Myocyte (in vitro differentiated cells): ENCODE measurements at regions not wholly inside any gene's neighbourhood (a gene's known extent, or its start where the extent isn't known, plus 50 kb on each side); places are given as distances from the start of the nearest gene placed in this dataset.
A peak's percentile ranks its signal among the peaks of the same experiment; 100 is the strongest.

Source experiments
- DNase-seq: peaks from one replicate; pipeline ENCODE4 v3.0.0-alpha.2; 2012; ENCODE audit warnings: low read depth

GRCh38 chr6:156419594-156419993, 357.6 kb upstream of the ARID1B start:
- no peak for DNase-seq

GRCh38 chr6:156418253-156418652, 358.9 kb upstream of the ARID1B start:
- DNase-seq, result no peak

- no peak for DNase-seq
Measured at GRCh38 chr6:156416391-156416790, 360.8 kb upstream of the ARID1B start.

GRCh38 chr6:156413154-156413553, 364.0 kb upstream of the ARID1B start:
- no peak for DNase-seq

- no peak for DNase-seq
Measured at GRCh38 chr6:156410649-156411048, 366.5 kb upstream of the ARID1B start.

- no peak for DNase-seq
Measured at GRCh38 chr6:156408655-156409054, 368.5 kb upstream of the ARID1B start.

- DNase-seq, result no peak
Measured at GRCh38 chr6:156407334-156407733, 369.8 kb upstream of the ARID1B start.

- DNase-seq, result no peak
Measured at GRCh38 chr6:156406688-156407087, 370.5 kb upstream of the ARID1B start.

- DNase-seq, result no peak
Measured at GRCh38 chr6:156406099-156406498, 371.1 kb upstream of the ARID1B start.

- no peak for DNase-seq
Measured at GRCh38 chr6:156402628-156403027, 374.6 kb upstream of the ARID1B start.

- no peak for DNase-seq
Measured at GRCh38 chr6:156402227-156402626, 375.0 kb upstream of the ARID1B start.

GRCh38 chr6:156400487-156400886, 376.7 kb upstream of the ARID1B start:
- DNase-seq, result no peak

- DNase-seq, result no peak
Measured at GRCh38 chr6:156398966-156399365, 378.2 kb upstream of the ARID1B start.

- no peak for DNase-seq
Measured at GRCh38 chr6:156398371-156398770, 378.8 kb upstream of the ARID1B start.

- no peak for DNase-seq
Measured at GRCh38 chr6:156396791-156397418, 380.3 kb upstream of the ARID1B start.

GRCh38 chr6:156396068-156396771, 381.0 kb upstream of the ARID1B start:
- DNase-seq, result peak; percentile 29

- peak; percentile 35 for DNase-seq
Measured at GRCh38 chr6:156395276-156395675, 381.9 kb upstream of the ARID1B start.

- no peak for DNase-seq
Measured at GRCh38 chr6:156392648-156393047, 384.5 kb upstream of the ARID1B start.

GRCh38 chr6:156391977-156392376, 385.2 kb upstream of the ARID1B start:
- DNase-seq, result no peak

- no peak for DNase-seq
Measured at GRCh38 chr6:156391061-156391672, 386.0 kb upstream of the ARID1B start.

- no peak for DNase-seq
Measured at GRCh38 chr6:156390621-156391020, 386.6 kb upstream of the ARID1B start.

- DNase-seq, result no peak
Measured at GRCh38 chr6:156389296-156389695, 387.9 kb upstream of the ARID1B start.

GRCh38 chr6:156387472-156387871, 389.7 kb upstream of the ARID1B start:
- no peak for DNase-seq
